ENCODE measurements at regions not wholly inside any gene's neighbourhood (a gene's known extent, or its start where the extent isn't known, plus 50 kb on each side); places are given as distances from the start of the nearest gene placed in this dataset.
"Not testable (repeated sequence)": the region's sequence is repeated elsewhere in the genome, so short reads cannot be mapped to it uniquely, and the experiment has no call there.

DNA sequence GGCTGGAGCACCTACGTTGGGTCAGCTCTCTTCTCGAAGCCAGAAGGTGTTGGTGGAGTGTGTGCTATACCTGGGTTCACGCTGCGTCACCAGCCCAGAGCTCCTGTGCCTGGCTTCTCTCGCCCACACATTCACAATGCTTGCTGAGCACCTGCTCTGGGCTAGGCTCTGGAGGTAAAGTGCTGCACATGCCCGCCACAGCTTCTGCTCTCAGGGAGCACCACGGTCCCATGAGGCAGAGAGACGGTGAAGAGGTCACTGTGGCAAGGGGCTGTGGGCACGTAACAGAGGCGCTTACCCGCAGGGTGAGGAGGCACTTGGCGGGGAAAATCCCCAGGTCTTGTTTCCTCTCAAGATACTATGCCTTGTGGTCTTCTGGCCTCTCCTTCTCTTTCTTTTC, 174.2 kb downstream of the TEX29 start:
- no peak for DNase-seq (ENCODE audit: low read depth)

DNA sequence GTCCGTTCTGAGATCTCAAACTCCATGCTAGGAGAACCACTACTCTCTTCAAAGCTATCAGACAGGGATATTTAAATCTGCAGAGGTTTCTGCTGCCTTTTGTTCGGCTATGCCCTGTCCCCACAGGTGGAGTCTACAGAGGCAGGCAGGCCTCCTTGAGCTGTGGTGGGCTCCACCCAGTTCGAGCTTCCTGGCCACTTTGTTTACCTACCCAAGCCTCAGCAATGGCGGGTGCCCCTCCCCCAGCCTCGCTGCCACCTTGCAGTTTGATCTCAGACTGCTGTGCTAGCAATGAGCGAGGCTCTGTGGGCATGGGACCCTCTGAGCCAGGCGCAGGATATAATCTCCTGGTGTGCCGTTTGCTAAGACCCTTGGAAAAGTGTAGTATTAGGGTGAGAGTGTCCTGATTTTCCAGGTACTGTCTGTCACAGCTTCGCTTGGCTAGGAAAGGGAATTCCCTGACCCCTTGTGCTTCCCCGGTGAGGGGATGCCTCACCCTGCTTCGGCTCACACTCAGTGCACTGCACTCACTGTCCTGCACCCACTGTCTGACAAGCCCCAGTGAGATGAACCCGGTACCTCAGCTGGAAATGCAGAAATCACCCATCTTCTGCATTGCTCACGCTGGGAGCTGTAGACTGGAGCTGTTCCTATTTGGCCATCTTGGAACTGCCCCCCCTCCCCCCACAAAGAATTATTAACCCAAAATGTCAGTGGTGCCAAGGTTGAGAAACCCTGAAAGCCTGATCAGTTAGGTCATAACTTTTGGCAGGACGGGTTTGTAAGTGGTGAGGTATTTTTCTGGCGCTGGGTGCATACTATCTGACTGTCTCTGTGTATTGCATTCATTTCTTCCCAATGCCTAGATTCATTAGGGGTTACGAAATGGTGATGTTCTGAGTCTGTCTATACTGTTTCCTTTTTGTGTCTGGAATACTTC, 181.4 kb downstream of the TEX29 start:
- DNase-seq (ENCODE audit: low read depth) = not testable (repeated sequence)

DNA sequence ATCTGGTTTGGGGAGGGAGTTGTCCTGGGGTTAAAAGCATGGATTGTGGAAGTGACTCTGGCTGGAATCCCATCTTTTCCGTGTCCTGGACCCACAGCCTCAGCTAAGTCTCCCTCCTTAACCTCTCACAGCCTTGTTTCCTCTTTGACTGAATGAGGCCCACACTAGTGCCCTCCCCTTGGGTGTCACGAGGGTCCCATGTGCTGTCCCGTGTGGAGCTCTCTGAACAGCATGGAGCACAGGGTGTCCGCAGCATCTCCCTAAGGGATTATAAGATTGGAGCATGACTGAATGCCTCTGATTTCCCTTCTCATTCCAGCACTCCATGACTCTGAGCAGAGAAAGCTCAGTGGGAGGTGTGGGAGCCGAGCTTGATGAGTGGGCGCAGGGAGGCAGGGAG, 182.5 kb downstream of the TEX29 start:
- DNase-seq (ENCODE audit: low read depth) = no peak

DNA sequence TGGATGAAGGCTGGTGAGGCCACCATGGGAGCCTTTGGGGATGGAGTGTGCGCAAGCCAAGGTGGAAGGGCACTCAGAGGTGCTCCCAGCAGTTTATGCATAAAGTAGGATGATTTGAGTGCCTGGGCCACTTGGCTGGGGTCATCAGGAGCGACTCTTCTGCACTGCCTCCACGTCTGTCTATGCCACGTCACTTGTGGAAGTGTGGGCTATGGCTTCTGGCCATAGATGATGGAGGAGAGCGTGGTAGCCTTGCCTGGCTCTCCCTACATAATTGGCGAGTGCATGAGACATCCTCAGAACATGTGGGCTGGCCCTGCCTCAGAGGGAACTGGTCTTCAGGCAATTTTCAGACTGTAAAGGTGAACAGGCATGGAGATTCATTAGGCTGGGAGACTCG, 182.9 kb downstream of the TEX29 start:
- DNase-seq (ENCODE audit: low read depth) = no peak

DNA sequence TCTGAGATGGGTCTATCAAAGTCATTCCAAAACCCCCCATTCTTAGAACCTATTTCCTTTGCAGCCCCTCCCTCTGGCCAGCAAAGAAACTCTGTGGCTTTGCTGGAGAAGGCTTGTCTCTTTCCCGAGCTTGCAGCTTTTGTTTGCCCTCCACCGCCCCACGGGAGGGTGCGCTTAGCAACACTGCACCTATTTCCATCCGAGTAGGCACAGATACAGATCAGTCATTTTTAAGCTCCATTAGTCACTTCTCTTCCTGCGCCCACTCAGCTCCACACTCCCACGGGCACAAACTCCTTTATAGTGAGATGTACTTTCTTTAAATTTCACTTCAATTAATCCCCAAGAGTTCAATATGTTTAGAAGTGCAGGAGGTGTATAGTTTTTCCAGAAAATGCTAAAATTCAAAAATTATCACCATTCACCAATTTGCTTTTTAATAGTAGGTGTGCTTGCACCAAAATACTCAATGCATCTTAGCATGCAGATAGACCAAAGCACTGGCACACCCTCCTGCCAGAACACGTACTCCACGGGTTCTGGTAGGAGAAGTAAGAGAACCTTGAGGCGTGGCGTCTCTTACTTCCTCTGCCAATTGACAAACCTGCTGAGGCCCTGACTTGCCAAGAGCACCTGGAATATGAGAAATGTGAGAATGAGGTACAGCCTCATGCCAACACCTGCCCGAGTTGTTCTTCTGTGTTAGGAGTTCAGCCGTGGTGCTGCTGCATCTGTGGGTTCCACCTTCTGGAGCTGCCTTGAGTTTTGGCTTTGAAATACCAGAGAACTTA, 183.7 kb downstream of the TEX29 start:
- DNase-seq (ENCODE audit: low read depth) = no peak

DNA sequence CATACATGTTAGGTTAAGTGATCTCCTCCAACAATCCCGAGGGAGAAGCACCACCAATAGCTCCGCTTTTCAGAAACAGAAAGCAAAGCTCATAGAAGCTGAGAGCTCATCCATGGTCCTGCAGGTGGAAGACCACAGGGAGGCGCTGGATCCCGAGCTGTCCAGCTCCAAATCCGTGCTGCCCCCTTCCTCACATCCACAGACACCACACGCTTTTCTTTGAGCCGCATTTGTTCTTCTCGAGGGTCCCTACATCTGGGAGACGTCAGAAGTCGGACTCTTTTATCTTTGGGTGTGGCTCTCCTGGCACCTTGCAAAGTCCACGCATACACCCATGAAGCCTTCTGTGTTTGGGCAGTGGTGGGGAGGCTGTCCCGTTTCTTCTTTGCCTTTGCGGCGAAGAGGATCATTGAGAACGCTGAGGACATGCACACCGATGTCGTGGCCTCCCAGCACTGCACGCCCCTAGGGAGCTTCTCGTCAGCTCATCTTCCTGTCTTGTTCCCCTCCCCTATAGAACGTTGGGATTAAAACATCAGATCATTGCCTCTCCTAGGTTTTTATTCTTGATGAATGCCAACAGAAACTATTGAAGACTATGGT, 184.8 kb downstream of the TEX29 start:
- no peak for DNase-seq (ENCODE audit: low read depth)

DNA sequence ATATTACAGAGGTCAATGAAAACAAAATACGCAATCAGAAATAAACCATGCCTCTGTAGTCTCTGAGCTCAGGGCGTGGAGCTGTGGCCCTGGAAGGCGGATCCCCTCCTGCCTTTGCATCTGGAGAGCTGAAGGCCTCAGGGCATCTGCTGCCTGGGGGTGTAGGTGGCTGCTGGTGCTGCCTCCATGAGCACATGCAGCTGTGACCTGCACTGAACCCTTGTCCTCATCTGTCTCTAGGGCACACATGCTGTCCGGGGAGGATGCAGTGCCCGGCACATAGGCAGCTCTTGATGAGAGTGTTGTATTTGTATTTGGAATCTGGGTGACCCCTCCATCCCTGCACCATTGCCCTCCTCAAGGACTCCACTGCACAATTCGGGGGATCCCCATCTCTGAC, 185.7 kb downstream of the TEX29 start:
- DNase-seq (ENCODE audit: low read depth) = no peak

DNA sequence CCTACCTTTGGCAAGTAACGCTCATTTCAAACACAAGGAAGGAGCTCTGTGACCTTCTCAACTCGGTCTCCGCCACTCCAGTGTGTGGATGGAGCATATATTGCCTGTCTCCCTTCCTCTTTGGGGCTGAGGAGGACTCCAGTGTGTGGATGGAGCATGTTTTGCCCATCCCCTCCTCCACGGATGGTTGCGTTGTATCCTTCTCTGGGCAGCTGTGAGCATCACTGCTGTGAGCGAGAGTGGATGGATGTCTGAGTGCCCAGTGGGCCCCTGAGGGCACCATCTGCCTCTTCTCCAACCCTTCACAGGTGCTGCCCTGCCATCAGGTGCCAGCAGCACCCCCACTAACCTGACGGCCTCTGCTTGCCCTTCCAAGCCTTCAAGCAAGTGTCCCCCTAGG, 186.2 kb downstream of the TEX29 start:
- no peak for DNase-seq (ENCODE audit: low read depth)

DNA sequence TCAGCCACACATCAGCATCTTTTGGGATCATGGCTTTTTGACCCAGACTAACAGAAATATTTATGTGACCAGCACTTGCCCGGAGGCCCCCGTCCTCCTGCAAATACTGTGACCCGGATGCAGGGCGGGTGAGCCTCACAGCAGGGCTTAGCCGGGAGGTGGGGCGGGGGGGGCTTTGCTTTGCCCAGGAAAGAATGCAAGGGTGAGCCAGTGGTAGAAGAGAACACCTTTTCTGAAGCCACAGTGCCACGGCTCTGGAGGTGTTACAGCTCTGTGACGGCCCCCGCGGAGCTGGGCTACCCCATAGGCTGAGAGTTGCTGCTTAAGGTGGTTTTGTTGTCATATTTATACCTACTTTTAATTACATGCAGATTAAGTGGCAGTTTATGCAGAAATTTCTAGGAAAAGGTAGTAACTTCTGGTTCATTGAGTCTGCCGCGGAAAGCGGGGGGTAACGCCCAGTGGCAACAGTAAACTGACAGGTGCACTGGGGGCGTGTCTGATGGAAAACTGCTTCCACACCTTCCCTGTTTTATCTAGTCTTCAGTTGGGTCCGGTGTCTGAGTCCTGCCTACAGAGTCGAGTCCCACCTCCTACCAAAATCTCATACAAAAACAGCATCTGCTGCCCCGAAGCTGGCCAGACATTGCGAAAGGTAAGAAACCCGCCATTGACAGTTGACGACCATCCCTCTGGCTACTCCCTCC, 187.9 kb downstream of the TEX29 start:
- DNase-seq (ENCODE audit: low read depth) = no peak

DNA sequence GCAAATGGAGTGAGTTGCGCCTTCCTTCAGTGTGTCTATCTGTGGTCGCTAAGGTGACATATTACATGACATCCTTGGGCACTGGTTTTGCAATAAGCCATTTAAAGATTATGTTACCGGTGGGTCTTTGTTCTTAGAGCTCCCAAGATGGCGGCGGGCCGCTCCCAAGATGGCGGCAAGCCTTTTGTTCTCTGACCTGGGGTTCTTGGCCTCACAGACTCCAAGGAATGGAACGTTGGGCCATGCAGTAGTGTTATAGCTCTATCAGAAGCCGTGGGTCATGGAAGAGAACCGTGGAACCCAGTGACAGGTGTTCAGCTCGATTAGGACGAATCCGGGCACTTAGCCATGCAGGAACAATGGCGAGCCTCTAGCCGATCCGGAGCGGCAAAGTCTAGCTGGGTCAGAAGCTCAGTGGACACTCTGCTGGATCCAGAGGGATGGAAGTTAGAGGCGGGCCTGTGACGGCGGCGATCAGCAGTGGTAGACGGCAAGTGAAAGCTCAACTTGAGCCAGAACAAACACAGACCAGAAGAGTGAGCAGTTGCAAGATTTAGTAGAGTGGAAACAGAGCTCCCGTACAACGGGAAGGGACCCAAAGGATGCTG, 188.6 kb downstream of the TEX29 start:
- DNase-seq (ENCODE audit: low read depth) = no peak

DNA sequence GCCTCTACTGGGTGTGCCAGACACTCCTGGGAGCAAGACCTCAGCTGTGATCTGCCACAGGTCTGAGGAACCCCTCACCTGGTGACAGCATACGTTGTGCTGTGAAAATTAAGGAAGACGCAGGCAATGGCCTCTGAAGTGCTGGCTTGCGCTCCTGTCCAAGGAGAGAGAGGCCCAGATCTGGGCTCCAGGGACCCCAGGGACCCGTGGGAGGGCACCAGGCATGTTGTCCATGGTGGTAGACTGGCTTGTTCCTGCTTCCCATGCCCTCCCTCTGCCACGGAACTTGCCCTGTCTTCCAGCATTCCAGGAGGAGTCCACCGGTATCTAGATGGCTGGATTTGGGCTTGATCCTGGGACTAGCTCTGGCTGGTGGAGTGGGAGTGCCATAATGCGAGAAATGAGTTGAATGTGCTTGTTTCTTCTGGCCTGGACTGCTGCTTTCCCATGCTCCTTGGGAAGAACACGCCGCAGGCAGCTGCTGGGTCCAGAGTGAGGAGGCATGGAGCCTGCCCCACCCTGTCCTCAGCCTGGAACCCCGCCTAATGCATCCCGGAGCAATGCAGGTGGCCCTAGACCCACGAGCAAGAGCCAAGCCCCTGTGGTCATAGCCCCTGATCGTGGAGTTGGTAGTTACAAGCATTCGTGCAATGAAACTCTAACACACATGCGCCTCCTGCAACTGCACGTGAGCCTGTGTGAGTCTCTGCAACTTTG, 190.2 kb downstream of the TEX29 start:
- DNase-seq (ENCODE audit: low read depth) = no peak

DNA sequence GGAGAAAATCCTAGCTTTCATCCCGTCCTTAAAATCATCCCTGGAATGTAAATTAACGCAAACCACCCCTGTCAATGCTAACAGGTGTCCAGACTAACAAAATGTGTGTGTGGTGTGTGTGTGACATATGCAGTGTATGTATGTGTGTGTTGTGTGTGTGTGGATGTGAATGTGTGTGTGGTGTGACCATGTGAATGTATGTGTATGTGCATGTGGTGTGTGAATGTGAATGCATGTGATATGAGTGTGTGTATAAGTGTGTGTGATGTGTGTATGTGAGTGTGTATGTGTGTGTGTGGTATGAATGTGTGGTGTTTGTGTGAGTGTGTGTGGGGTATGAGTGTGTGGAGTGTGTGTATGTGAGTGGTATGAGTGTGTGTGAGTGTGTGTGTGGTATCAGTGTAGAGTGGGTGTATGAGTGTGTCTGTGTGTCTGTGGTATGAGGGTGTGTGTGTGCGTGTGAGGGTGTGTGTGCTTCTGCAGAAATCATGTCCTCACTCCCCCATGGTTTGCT, 190.8 kb downstream of the TEX29 start:
- no peak for DNase-seq (ENCODE audit: low read depth)

DNA sequence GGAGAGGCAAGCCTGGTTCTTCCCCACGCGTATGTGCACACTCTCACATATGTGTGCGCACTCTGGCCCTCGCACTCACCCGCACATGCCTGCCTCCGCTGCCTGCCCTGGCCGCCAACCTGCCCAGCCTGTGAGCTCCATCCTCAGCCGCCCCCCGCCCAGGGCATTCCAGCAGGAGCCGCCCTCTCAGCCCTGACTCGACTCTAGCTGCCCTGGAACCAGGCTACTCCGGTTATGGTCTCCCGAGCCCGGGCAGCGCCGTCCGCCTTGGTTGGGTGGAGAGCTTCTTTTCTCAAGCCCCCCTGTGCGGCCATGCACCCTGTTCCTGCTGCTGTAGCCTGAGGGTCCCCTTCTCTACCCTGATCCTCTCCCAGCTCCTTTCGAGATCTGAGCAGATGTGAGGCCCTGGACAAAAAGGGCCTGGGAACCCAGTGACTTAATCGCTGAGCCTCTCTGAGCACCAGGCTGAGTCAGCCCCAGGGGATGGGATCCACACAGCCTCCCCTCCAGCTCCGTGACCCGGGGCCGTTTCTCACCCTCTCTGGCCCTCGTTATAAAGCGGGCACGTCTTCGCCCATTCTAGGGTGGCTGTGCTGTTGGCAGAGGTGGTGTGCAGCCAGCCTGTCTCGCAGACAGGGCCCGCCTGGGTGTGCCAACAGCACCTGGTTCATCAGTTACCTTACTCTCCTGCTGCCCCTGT, 191.5 kb downstream of the TEX29 start:
- DNase-seq (ENCODE audit: low read depth) = no peak

DNA sequence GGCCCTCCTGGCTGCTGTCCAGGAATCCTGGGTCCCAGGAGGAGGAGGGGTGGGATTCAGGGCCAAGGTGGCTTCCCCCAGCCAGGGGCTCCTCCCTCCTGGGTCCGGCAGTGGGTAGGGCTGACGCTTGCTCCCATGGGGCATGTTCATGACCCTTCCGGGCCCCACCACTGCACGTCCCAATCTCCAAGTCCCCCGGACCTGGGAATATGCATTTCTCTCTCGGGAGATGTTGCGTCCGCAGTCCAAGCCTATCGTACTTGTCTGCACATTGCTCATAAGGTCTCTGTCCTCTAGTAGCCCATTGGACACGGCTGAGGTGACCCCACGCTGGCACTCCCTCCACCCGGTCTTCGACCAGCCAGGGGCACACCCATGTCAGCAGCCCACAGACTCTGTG, 192.3 kb downstream of the TEX29 start:
- no peak for DNase-seq (ENCODE audit: low read depth)

DNA sequence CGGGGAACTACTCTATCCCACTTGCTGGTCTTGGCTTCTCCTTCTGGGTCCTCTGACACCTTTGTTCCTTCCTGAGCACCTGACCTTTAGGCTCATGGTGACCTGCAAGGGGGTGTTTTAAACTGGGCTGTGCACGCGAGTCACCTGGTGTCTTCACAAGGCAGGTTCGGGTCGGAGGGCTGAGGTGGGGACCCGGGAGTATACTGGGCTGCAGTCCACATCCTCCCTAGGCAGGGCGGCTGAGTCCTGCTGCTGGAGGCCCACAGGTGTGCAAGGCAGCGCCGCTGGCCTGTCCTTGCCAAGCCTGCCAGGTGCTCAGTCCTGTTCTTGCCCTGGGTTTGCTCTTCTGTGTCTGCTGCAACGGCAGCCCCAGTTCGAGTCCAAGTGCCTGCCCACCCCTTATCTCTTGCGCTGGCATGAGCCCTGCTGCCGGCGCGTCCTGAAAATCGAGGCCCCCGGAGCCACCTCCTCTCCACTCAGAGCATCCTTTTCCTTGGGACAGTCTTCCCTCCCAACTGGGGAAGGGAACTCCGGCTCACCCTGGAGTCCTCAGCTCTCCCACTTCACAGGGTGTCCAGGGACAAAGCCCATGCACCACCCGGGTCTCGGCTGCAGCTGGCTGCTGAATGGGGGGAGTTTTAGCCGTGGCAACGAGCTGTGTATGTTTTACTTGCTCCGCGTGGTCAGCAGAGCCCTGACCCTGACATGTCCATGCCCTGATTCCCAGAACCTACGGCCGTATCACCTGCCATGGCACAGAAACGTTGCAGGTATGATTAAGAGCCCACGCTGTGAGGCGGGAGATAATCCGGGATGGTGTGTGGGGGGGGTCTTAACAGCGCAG, 193.5 kb downstream of the TEX29 start:
- DNase-seq (ENCODE audit: low read depth) = no peak

DNA sequence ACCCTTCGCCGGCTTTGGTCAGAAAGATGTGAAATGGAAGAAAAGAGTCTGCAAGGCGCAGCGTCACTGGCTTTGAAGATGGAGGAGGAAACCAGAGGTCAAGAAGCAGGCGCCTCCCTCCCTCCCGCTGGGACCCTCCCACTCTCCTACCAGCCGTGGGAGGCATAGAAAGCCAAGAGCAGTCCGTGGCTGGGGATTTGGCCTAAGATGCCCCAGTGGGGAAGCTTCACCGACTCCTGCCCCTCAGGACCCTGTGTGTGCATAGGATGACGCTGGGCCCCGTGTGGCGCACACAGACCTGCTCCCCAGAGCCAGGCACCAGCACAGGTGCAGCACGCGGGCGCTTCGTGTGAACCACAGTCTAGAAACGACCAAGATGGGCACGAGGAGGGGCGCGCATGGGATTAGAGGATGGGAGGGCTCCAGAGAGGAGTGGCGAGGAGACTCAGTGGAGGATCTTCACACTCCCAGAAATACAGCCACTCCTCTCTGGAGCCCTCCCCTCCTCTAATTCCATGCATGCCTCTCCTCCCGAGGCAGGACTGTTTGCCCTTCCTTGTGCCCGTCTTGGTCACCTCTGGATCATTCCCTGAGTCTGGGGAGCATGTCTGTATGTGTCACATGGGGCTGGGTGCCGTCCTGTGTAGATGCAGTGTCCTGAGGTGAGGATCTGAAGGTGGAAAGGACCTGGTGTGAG, 194.3 kb downstream of the TEX29 start:
- DNase-seq (ENCODE audit: low read depth) = no peak

DNA sequence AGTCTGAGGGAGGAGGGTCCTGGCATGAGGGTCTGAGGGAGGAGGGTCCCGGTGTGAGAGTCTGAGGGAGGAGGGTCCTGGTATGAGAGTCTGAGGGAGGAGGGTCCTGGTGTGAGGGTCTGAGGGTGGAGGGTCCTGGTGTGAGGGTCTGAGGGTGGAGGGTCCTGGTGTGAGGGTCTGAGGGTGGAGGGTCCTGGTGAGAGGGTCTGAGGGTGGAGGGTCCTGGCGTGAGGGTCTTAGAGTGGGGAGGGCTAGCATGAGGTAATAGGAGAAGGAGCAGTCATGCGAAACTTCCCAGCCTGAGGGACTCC, 194.8 kb downstream of the TEX29 start:
- no peak for DNase-seq (ENCODE audit: low read depth)

DNA sequence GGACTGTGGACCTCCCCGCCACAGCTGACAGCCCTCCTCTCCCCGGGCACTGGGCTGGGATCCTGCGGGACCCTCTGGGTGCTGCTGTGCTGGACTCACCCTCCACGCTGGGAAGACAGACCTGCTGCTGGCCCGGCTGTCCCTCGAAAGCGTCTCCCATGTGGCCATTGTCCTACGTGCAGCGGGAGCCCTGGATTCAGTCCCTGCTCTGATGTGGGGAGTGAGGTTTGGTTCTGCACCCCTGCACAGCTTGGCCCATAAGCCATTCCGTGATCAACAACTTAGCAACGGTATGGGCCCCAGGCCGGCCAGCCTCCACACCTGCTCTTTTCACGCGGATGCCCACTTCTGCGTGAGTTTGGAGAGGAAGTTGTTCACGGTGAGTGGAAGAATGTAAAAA, 195.2 kb downstream of the TEX29 start:
- no peak for DNase-seq (ENCODE audit: low read depth)

Measured in forelimb muscle (tissue), 1 donor.